WTC11 (cell line): ENCODE measurements at regions not wholly inside any gene's neighbourhood (a gene's known extent, or its start where the extent isn't known, plus 50 kb on each side); places are given as distances from the start of the nearest gene placed in this dataset.

ENCODE experiments used
- ATAC-seq: fragments of 200-7000 bp; cut with Tn5 transposase; 2 replicates; pipeline ENCODE4 v1.10.0; 2021; ENCODE audit warnings: mild to moderate bottlenecking, moderate library complexity
- CTCF ChIA-PET: fragments of 300-600 bp; sonication (Branson Sonifier 250); formaldehyde crosslinking; loops from one replicate; lab custom pipeline; 2021; ENCODE audit warnings: antibody characterized with exemption; lab: Charles Lee
- POLR2A ChIA-PET: fragments of 350-600 bp; sonication (Branson Sonifier 250); formaldehyde crosslinking; loops from one replicate; lab custom pipeline; 2021; ENCODE audit warnings: antibody characterized with exemption; lab: Charles Lee
- DNase-seq: peaks from one replicate; pipeline ENCODE4 v3.0.0; 2021; ENCODE audit warnings: low spot score
- H3K27ac Mint-ChIP-seq: 2 replicates; pipeline ENCODE4 v1.8.0; 2021; ENCODE audit warnings: mixed read lengths
- H3K27me3 Mint-ChIP-seq: 2 replicates; pipeline ENCODE4 v1.8.0; 2021; ENCODE audit warnings: low read depth, mild to moderate bottlenecking, moderate library complexity, mixed read lengths
- H3K36me3 Mint-ChIP-seq: 2 replicates; pipeline ENCODE4 v1.8.0; 2021; ENCODE audit warnings: mixed read lengths
- H3K4me1 Mint-ChIP-seq: 2 replicates; pipeline ENCODE4 v1.8.0; 2022; ENCODE audit warnings: mixed read lengths
- H3K4me3 Mint-ChIP-seq: 2 replicates; pipeline ENCODE4 v1.8.0; 2021; ENCODE audit warnings: mild to moderate bottlenecking, moderate library complexity, mixed read lengths
- H3K9me3 Mint-ChIP-seq: 2 replicates; pipeline ENCODE4 v1.8.0; 2021; ENCODE audit warnings: mixed read lengths
- CREM ChIP-seq: sonication (generic); formaldehyde crosslinking; IDR thresholded peaks from 2 replicates; pipeline ENCODE4 v1.8.1; 2022; ENCODE audit warnings: mild to moderate bottlenecking, missing genetic modification reagents, moderate library complexity
- ETV6 ChIP-seq: sonication (generic); formaldehyde crosslinking; IDR thresholded peaks from 2 replicates; pipeline ENCODE4 v1.8.1; 2022; ENCODE audit warnings: mild to moderate bottlenecking, missing genetic modification reagents
- GTF2I ChIP-seq: fragments of 250-450 bp; sonication (Bioruptor Pico); conservative IDR thresholded peaks from 2 replicates; pipeline ENCODE4 v1.4.0; 2021; ENCODE audit warnings: mild to moderate bottlenecking
- HMGA2 ChIP-seq: fragments of 250-450 bp; sonication (Bioruptor Pico); IDR thresholded peaks from 2 replicates; pipeline ENCODE4 v1.4.0; 2021; ENCODE audit warnings: mild to moderate bottlenecking, moderate library complexity
- NFATC4 ChIP-seq: fragments of 250-450 bp; sonication (Bioruptor Pico); IDR thresholded peaks from 2 replicates; pipeline ENCODE4 v1.9.0; 2021; ENCODE audit warnings: mild to moderate bottlenecking
- NFYB ChIP-seq: sonication (generic); formaldehyde crosslinking; conservative IDR thresholded peaks from 2 replicates; pipeline ENCODE4 v1.8.0; 2022; ENCODE audit warnings: low read depth, missing genetic modification reagents
- NR3C1 ChIP-seq: sonication (generic); formaldehyde crosslinking; conservative IDR thresholded peaks from 2 replicates; pipeline ENCODE4 v1.8.1; 2023; ENCODE audit warnings: low read depth, mild to moderate bottlenecking, missing genetic modification reagents
- RORB ChIP-seq: fragments of 250-450 bp; sonication (Bioruptor Pico); IDR thresholded peaks from 2 replicates; pipeline ENCODE4 v1.9.0; 2021; ENCODE audit warnings: mild to moderate bottlenecking
- SMAD3 ChIP-seq: sonication (generic); formaldehyde crosslinking; IDR thresholded peaks from 2 replicates; pipeline ENCODE4 v1.8.0; 2022; ENCODE audit warnings: missing genetic modification reagents, mild to moderate bottlenecking, borderline replicate concordance
- SMAD4 ChIP-seq: sonication (generic); formaldehyde crosslinking; IDR thresholded peaks from 2 replicates; pipeline ENCODE4 v1.8.0; 2022; ENCODE audit warnings: mild to moderate bottlenecking, missing genetic modification reagents
- SP1 ChIP-seq: sonication (generic); formaldehyde crosslinking; conservative IDR thresholded peaks from 2 replicates; pipeline ENCODE4 v1.8.1; 2022; ENCODE audit warnings: missing genetic modification reagents
- TEAD4 ChIP-seq: sonication (generic); formaldehyde crosslinking; IDR thresholded peaks from 2 replicates; pipeline ENCODE4 v1.8.0; 2022; ENCODE audit warnings: mild to moderate bottlenecking, missing genetic modification reagents
- ZNF263 ChIP-seq: sonication (generic); formaldehyde crosslinking; IDR thresholded peaks from 2 replicates; pipeline ENCODE4 v1.8.1; 2022; ENCODE audit warnings: low read depth, mild to moderate bottlenecking, moderate library complexity, missing genetic modification reagents
- ZNF423 ChIP-seq: fragments of 250-450 bp; sonication (Bioruptor Pico); IDR thresholded peaks from 2 replicates; pipeline ENCODE4 v2.1.2; 2022; ENCODE audit warnings: mild to moderate bottlenecking, moderate library complexity
- TF ChIP-seq, protein P1 (sequence below): sonication (generic); formaldehyde crosslinking; IDR thresholded peaks from 2 replicates; pipeline ENCODE4 v1.8.0; 2022; ENCODE audit warnings: missing genetic modification reagents
- TF ChIP-seq, protein P2 (sequence below): fragments of 250-450 bp; sonication (Bioruptor Pico); IDR thresholded peaks from 2 replicates; pipeline ENCODE4 v1.9.0; 2021; ENCODE audit warnings: mild to moderate bottlenecking
- TF ChIP-seq, protein P3 (sequence below): sonication (generic); formaldehyde crosslinking; IDR thresholded peaks from 2 replicates; pipeline ENCODE4 v1.8.1; 2022; ENCODE audit warnings: missing genetic modification reagents, borderline replicate concordance
- TF ChIP-seq, protein P4 (sequence below): fragments of 250-450 bp; sonication (Bioruptor Pico); IDR thresholded peaks from 2 replicates; pipeline ENCODE4 v1.9.0; 2021; ENCODE audit warnings: moderate library complexity, mild to moderate bottlenecking, inconsistent platforms, borderline replicate concordance
- TF ChIP-seq, protein P5 (sequence below): sonication (generic); formaldehyde crosslinking; IDR thresholded peaks from 2 replicates; pipeline ENCODE4 v1.8.1; 2022; ENCODE audit warnings: mild to moderate bottlenecking, moderate library complexity, missing genetic modification reagents
- TF ChIP-seq, protein P6 (sequence below): sonication (generic); formaldehyde crosslinking; IDR thresholded peaks from 2 replicates; pipeline ENCODE4 v1.8.1; 2023; ENCODE audit warnings: mild to moderate bottlenecking, missing genetic modification reagents

DNA sequence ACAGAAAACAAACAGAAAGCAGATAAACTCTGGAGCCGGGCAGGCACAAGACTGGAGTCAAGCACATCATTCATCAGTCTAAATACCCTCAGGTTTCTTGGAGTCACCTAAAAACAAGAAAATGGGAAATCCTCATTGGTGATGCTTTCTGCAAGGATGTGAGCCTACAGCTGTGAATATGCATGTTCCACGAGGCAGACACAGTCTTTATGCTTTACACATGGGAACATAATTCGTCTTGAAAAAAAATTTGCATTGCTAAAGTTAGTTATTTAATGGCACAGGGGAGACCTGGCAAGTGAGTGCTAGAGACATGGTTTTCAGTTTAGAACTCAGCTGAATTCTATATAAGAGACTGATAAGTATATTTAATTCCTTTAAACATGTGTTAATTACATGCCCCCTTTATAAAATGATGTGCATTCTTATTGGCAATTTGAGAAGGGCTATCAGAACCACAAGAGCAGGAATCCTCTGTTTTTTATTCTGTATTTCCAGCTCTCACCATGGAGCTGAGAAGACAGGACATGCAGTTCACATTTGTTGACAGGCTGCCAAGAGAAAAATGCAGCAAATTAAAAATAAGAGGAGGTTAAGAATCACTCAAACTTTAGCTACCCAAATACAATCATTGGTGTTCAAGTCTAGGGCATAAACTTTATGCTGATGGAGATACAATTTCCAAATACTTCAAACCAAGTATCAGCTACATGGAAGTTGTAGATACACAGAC is 438.0 kb upstream of the MPDZ start:
- ChIA-PET CTCF (interaction anchor here (1.5 kb wide), 1 partner anchor 635 kb away, joined by 3 read pairs; no protein-coding TSS in a partner anchor), POLR2A (no interaction called here)
- Mint-ChIP-seq H3K4me3 (no peak overlapping the region), H3K27ac (no peak overlapping the region; the same call in 1 of the 2 replicates), H3K4me1 (peaks cover 37% of the 10 kb centered on the region), H3K27me3 (no peaks in the 10 kb centered on the region), H3K9me3 (no peaks in the 10 kb centered on the region), H3K36me3 (no peaks in the 10 kb centered on the region)
- TF ChIP-seq, protein P1, sequence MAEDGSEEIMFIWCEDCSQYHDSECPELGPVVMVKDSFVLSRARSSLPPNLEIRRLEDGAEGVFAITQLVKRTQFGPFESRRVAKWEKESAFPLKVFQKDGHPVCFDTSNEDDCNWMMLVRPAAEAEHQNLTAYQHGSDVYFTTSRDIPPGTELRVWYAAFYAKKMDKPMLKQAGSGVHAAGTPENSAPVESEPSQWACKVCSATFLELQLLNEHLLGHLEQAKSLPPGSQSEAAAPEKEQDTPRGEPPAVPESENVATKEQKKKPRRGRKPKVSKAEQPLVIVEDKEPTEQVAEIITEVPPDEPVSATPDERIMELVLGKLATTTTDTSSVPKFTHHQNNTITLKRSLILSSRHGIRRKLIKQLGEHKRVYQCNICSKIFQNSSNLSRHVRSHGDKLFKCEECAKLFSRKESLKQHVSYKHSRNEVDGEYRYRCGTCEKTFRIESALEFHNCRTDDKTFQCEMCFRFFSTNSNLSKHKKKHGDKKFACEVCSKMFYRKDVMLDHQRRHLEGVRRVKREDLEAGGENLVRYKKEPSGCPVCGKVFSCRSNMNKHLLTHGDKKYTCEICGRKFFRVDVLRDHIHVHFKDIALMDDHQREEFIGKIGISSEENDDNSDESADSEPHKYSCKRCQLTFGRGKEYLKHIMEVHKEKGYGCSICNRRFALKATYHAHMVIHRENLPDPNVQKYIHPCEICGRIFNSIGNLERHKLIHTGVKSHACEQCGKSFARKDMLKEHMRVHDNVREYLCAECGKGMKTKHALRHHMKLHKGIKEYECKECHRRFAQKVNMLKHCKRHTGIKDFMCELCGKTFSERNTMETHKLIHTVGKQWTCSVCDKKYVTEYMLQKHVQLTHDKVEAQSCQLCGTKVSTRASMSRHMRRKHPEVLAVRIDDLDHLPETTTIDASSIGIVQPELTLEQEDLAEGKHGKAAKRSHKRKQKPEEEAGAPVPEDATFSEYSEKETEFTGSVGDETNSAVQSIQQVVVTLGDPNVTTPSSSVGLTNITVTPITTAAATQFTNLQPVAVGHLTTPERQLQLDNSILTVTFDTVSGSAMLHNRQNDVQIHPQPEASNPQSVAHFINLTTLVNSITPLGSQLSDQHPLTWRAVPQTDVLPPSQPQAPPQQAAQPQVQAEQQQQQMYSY (CRISPR knock-in tag) = peak; percentile 8; the same call in 1 of the 2 replicates
- no peak for TF ChIP-seq ZNF263
- ATAC-seq = no peak
- DNase-seq = no peak

DNA sequence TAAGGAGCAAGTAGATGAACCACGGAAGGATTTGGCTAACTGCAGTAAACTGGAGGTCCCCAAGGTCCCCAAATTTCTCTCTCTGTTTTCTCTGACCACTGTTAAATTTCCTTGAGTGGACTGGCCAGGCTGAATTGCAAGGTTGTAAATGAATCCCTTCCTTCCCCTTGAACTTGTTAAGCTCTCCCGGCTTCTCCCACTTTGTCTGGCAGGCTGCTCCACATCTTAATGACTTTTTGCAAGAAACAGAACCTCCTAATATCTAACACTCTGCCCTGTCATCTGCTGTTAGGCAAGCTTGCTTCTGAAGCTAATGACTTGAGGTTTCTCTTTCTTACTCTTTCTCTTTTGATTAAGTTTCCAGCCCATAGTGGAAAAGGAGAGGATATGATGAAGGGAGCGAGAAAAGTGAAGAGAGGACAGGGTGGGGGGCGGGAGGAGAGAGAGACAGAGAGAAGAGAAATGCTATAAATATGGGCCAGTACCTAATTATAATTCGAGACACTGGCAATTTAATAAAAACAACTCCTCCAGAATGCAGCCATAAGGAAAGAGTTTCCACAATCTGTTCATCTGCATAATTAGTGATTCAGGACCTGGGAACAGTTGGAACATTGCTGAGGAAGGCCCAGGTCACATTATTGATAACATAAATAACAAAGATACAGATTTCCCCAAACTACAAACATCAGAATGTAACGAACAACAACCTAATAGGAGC is 437.3 kb upstream of the MPDZ start:
- POLR2A ChIA-PET = interaction anchor here (0.6 to 0.7 kb wide), 2 partner anchors 227 to 639 kb away, joined by 3 read pairs; no protein-coding TSS in a partner anchor
- H3K27ac Mint-ChIP-seq = peak overlapping the region; percentile 28; the same call in 1 of the 2 replicates
- H3K9me3 Mint-ChIP-seq = no peaks in the 10 kb centered on the region
- ATAC-seq (no peak), DNase-seq (no peak)
- TF ChIP-seq, protein P2, sequence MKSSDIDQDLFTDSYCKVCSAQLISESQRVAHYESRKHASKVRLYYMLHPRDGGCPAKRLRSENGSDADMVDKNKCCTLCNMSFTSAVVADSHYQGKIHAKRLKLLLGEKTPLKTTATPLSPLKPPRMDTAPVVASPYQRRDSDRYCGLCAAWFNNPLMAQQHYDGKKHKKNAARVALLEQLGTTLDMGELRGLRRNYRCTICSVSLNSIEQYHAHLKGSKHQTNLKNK (CRISPR knock-in tag) = no peak
- TF ChIP-seq SMAD3 (CRISPR knock-in tag) (no peak), NFYB (CRISPR knock-in tag) (no peak)
- H3K4me1 Mint-ChIP-seq = peaks cover 37% of the 10 kb centered on the region
- no peaks in the 10 kb centered on the region for H3K27me3 Mint-ChIP-seq
- no peak overlapping the region for H3K4me3 Mint-ChIP-seq
- CTCF ChIA-PET = no interaction called here
- H3K36me3 Mint-ChIP-seq = no peaks in the 10 kb centered on the region

DNA sequence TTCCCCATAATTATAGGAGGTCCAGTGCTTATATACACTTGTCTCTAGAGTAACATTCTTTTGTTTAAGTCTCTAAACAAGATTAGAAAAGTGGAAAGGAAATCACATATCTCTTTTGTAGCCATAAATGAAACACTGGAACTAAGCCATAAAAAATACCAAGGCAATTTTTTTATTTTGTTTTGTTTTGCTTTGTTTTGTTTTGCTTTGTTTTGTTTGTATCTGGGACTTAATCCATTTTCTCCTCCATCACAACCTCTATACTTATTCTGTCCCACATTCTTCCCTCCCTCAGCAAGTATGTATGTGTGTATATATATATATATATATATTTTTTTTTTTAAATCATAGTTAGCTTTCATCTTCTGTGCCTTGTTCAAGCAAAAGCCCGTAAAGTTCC is 436.6 kb upstream of the MPDZ start:
- CTCF ChIA-PET = no interaction called here
- Mint-ChIP-seq H3K9me3 (no peaks in the 10 kb centered on the region), H3K27ac (no peak overlapping the region), H3K4me3 (no peak overlapping the region), H3K4me1 (peaks cover 37% of the 10 kb centered on the region), H3K27me3 (no peaks in the 10 kb centered on the region), H3K36me3 (no peaks in the 10 kb centered on the region)
- ATAC-seq (no peak), DNase-seq (no peak)
- TF ChIP-seq ZNF423 (CRISPR knock-in tag) (no peak), HMGA2 (CRISPR knock-in tag) (no peak), NFATC4 (CRISPR knock-in tag) (no peak), SMAD3 (CRISPR knock-in tag) (no peak), GTF2I (CRISPR knock-in tag) (no peak), CREM (no peak), SMAD4 (CRISPR knock-in tag) (no peak), NR3C1 (CRISPR knock-in tag) (no peak), RORB (CRISPR knock-in tag) (no peak), TEAD4 (CRISPR knock-in tag) (no peak), ETV6 (CRISPR knock-in tag) (no peak), SP1 (CRISPR knock-in tag) (no peak)
- TF ChIP-seq, protein P3, sequence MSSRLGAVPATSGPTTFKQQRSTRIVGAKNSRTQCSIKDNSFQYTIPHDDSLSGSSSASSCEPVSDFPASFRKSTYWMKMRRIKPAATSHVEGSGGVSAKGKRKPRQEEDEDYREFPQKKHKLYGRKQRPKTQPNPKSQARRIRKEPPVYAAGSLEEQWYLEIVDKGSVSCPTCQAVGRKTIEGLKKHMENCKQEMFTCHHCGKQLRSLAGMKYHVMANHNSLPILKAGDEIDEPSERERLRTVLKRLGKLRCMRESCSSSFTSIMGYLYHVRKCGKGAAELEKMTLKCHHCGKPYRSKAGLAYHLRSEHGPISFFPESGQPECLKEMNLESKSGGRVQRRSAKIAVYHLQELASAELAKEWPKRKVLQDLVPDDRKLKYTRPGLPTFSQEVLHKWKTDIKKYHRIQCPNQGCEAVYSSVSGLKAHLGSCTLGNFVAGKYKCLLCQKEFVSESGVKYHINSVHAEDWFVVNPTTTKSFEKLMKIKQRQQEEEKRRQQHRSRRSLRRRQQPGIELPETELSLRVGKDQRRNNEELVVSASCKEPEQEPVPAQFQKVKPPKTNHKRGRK = no peak
- TF ChIP-seq, protein P4, sequence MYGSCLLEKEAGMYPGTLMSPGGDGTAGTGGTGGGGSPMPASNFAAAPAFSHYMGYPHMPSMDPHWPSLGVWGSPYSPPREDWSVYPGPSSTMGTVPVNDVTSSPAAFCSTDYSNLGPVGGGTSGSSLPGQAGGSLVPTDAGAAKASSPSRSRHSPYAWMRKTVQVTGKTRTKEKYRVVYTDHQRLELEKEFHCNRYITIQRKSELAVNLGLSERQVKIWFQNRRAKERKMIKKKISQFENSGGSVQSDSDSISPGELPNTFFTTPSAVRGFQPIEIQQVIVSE (CRISPR knock-in tag) = no peak
- TF ChIP-seq, protein P5, sequence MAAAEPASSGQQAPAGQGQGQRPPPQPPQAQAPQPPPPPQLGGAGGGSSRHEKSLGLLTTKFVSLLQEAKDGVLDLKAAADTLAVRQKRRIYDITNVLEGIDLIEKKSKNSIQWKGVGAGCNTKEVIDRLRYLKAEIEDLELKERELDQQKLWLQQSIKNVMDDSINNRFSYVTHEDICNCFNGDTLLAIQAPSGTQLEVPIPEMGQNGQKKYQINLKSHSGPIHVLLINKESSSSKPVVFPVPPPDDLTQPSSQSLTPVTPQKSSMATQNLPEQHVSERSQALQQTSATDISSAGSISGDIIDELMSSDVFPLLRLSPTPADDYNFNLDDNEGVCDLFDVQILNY (CRISPR knock-in tag) = no peak
- TF ChIP-seq, protein P6, sequence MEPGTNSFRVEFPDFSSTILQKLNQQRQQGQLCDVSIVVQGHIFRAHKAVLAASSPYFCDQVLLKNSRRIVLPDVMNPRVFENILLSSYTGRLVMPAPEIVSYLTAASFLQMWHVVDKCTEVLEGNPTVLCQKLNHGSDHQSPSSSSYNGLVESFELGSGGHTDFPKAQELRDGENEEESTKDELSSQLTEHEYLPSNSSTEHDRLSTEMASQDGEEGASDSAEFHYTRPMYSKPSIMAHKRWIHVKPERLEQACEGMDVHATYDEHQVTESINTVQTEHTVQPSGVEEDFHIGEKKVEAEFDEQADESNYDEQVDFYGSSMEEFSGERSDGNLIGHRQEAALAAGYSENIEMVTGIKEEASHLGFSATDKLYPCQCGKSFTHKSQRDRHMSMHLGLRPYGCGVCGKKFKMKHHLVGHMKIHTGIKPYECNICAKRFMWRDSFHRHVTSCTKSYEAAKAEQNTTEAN = no peak
- POLR2A ChIA-PET = interaction anchor here (0.6 to 0.7 kb wide), 2 partner anchors 227 to 639 kb away, joined by 3 read pairs; no protein-coding TSS in a partner anchor
